ENCODE measurements at regions not wholly inside any gene's neighbourhood (a gene's known extent, or its start where the extent isn't known, plus 50 kb on each side); places are given as distances from the start of the nearest gene placed in this dataset.

DNA sequence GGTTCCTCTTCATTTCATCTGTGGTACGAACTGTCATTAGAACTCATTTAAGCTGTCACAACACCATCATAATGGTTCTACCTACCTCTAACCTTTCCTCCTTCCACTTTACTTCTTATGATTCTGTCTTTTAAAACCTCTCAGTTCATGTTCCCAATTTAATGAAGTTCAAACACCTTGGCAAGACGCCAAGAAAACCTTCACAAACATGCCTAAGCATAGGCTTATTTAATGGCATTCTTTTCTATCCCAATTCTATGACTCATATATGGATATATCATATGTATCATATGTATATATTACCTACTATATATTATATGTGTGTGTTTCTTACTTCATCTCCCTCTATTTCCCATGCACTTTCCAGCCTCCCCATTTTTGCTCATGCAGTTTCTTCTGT, 283.4 kb upstream of the TBX18 start:
- TF ChIP-seq CTCF (IDR thresholded peaks at IDR 0.05) (no peak), EZH2 (IDR thresholded peaks at IDR 0.05; ENCODE audit: borderline replicate concordance, insufficient read depth, low read depth, low read length, poor library complexity, severe bottlenecking) (no peak)

Data from B cell (primary cell).